Endothelial cell of umbilical vein (primary cell): ENCODE measurements at regions not wholly inside any gene's neighbourhood (a gene's known extent, or its start where the extent isn't known, plus 50 kb on each side); places are given as distances from the start of the nearest gene placed in this dataset.

ENCODE experiments used
- CTCF ChIP-seq, 2 donors: IDR thresholded peaks; 1 replicate in 1 of 2; 2 replicates in 1 of 2; pipeline ENCODE4 v1.5.1; 2011; ENCODE audit warnings: low read length in 2 of 2, mild to moderate bottlenecking in 2 of 2, moderate library complexity in 2 of 2, control low read depth in 1 of 2, inconsistent platforms in 1 of 2, low read depth in 1 of 2; ENCODE audit not compliant: insufficient read depth in 1 of 2; ENCODE audit errors: extremely low read depth in 1 of 2
- EZH2 ChIP-seq: IDR thresholded peaks from 2 replicates; pipeline ENCODE4 v1.6.1; 2012; ENCODE audit warnings: borderline replicate concordance, low read depth, mild to moderate bottlenecking, moderate library complexity, low read length, inconsistent platforms; ENCODE audit not compliant: severe bottlenecking
- MAX ChIP-seq: IDR thresholded peaks from 2 replicates; pipeline ENCODE4 v1.6.1; 2011; ENCODE audit not compliant: insufficient read depth, insufficient read length
- MYC ChIP-seq: IDR thresholded peaks from one replicate; pipeline ENCODE4 v1.6.1; 2011; ENCODE audit warnings: mild to moderate bottlenecking, low read depth, low read length
- POLR2A ChIP-seq: IDR thresholded peaks from 2 replicates; pipeline ENCODE4 v1.6.1; 2012; ENCODE audit warnings: low read depth, mild to moderate bottlenecking, control low read depth, low read length
- POLR2AphosphoS5 ChIP-seq: IDR thresholded peaks from 2 replicates; pipeline ENCODE4 v1.6.1; 2012; ENCODE audit warnings: low read depth, mild to moderate bottlenecking, control low read depth, low read length, moderate library complexity; ENCODE audit not compliant: insufficient read depth

GRCh38 chr7:153224890-153225289 is 465.3 kb downstream of the ACTR3B start:
- no peak for TF ChIP-seq CTCF (IDR thresholded peaks at IDR 0.05; ENCODE audit: extremely low read depth in 1 of 2, insufficient read depth in 1 of 2, low read depth in 1 of 2, low read length in 2 of 2)
- no peak for TF ChIP-seq POLR2A
- no peak for TF ChIP-seq POLR2AphosphoS5
- TF ChIP-seq MYC: no peak
- TF ChIP-seq EZH2: no peak
- TF ChIP-seq MAX: no peak
